ENCODE measurements at regions not wholly inside any gene's neighbourhood (a gene's known extent, or its start where the extent isn't known, plus 50 kb on each side); places are given as distances from the start of the nearest gene placed in this dataset.
"Not testable (repeated sequence)": the region's sequence is repeated elsewhere in the genome, so short reads cannot be mapped to it uniquely, and the experiment has no call there.

DNA sequence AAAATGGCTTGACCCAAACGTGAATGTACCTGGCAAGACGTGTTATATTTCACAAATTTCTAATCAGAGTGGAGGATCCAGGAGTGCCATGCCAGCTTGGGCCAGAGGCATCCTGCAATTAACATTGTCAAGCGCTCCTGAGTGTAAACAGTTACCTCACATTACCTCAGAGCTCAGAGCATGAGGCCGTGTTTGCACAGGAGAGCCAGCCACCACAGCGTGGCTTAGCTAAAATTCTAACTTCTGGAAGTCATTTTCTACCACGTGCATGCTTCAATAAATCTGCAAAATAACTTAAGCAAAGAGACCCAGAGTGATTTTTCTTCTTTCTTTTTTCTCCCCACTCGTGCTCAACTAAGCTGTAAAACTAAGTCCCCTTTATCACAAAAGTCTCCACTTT, 769.0 kb downstream of the KCNJ2 start:
- no peak for DNase-seq (ENCODE audit: low spot score)

GRCh38 chr17:70945386-70945785, 776.1 kb downstream of the KCNJ2 start:
- no peak for DNase-seq (ENCODE audit: low spot score)

GRCh38 chr17:70947215-70947614, 777.9 kb downstream of the KCNJ2 start:
- DNase-seq (ENCODE audit: low spot score): no peak

- no peak for DNase-seq (ENCODE audit: low spot score)
These were observed 778.6 kb downstream of the KCNJ2 start for GRCh38 chr17:70947636-70948565.

DNA sequence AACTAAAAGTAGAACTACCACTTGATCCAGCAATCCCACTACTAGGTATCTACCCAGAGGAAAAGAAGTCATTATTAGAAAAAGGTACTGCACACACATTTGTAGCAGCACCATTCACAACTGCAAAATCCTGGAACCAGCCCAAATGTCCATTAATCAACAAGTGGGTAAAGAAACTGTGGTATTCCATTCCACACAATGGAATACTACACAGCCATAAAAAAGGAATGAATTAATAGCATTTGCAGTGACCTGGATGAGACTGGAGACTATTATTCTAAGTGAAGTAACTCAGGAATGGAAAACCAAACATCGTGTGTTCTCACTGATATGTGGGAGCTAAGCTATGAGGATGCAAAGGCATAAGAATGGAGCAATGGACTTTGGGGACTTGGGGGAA, 783.8 kb downstream of the KCNJ2 start:
- not testable (repeated sequence) for DNase-seq (ENCODE audit: low spot score)

- no peak for DNase-seq (ENCODE audit: low spot score)
These were observed 786.1 kb downstream of the KCNJ2 start for GRCh38 chr17:70955441-70955840.

- DNase-seq (ENCODE audit: low spot score): no peak
These were observed 787.4 kb downstream of the KCNJ2 start for GRCh38 chr17:70956726-70957125.

DNA sequence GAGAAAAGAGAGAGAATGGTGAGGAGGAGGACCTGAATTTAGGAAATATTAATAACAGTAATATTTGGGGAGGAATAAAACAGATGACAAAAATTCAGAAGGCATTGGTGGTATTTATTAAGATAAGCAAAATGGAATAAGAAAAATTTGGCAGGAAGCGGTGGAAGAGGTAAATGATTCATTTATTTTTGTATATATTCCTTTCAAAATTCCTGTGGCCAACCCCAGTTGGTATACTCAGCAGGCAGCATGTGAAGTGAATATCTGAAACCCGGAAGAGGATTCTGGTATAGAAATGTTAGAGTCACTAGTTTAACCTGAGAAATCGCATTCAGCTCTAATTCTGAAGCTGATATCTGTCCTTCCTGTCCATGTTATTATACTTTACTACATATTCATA, 792.0 kb downstream of the KCNJ2 start:
- no peak for DNase-seq (ENCODE audit: low spot score)

GRCh38 chr17:70968302-70968701, 799.0 kb downstream of the KCNJ2 start:
- DNase-seq (ENCODE audit: low spot score): no peak

DNA sequence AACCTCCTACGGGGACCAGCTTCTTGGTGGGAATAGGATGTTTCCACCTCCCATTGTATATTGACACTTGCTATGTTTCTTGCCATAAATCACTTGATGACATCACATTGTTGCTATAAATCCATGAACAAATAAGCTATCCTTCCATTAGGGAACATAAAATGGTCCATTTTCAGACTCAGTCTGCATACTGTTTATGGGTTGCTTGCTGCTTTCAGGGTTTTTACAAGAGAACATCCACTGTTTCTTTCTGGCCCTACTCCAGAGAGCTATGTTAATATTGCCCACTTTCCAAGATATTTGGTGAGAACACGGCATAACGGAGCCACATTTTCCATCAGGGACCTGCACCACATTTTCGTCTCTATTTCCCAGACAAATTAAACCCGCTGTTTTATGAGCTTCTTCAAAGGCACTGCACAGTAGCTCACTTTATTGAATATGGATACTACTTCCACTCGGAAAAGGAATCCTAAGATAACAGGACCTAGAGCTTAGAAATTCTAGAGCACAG, 800.2 kb downstream of the KCNJ2 start:
- DNase-seq (ENCODE audit: low spot score): no peak

DNA sequence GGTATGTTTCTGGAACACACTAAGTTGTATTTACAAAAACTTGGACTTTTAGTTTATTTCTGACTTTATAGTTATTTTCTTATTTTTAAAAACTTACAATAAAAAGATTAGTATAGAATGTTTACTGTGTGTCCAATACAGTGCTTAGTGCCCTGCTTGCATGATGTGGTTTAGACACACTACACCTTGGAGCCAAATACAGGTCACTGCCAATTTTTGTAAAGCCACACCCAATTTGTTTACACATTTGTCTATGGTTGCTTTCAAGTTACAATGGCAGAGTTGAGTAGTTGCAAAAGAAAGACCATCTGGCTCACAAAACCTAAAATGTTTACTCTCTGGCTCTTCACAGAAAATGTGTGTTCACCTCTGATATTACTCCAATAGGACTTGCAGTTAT, 807.1 kb downstream of the KCNJ2 start:
- DNase-seq (ENCODE audit: low spot score): no peak

DNA sequence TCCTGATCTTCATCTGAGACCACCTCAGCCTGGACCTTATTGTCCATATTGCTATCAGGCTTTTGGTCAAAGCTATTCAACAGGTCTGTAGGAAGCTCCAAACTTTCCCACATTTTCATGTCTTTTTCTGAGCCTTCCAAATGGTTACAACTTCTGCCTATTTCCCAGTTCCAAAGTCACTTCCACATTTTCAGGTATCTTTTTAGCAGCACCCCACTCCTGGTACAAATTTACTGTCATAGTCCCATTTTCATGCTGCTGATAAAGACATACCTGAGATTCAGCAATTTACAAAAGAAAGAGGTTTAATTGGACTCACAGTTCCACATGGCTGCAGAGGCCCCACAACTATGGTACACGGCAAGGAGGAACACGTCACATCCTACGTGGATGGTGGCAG, 815.5 kb downstream of the KCNJ2 start:
- DNase-seq (ENCODE audit: low spot score): no peak

DNA sequence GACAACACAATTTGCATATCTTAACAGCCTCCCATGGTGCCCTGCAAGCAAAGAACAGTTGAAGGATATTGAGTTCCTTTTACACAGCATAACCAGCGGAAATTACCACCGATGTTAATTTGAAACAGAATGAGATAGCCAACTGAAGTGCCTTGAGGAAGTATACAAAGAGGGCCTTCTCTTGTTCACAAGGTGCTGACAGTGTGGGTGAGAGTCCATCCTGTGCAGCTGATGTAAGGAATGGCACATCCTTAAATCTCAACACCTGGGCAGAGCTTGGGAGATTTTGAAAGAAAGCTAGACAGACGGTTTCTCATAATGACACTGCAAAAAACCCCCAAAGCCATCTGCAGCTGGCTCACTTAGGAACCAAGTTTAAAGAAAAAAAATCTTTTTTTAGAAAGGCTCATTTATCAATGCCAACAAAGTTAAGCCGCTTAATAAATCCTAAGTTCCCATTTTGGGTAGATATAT, 818.6 kb downstream of the KCNJ2 start:
- DNase-seq (ENCODE audit: low spot score): no peak

DNA sequence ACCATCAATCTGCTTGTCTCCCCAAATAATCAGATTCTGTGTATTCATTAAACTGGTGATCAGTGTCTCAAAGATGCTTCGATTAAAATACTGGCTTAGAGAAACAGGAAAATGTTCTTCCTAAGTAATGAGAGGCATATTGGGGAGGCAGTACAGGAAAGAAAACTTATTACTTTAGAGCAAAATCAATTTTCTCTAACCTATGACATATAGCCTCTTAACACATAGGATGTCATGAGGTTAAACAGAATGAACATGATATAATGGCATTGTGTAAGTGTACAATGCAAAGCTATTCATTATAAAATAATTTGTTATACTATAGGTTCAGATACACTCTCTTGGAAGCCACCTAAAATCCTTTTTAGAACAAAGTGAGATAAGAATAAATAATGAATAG, 819.3 kb downstream of the KCNJ2 start:
- no peak for DNase-seq (ENCODE audit: low spot score)

DNA sequence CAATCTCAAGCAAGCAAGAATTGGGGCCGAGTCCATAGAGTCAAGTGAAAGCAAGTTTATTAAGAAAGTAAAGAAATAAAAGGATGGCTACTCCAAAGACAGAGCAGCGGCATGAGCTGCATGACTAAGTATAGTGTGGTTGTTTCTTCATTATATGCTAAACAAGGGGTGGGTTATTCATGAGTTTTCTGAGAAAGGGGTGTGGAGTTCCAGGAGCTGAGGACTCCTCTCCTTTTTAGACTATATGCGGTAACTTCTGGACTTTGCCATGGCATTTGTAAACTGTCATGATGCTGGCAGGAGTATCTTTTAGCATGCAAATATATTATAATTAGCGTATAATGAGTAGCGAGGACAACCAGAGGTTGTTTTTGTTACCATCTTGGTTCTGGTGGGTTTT, 819.9 kb downstream of the KCNJ2 start:
- no peak for DNase-seq (ENCODE audit: low spot score)

GRCh38 chr17:70994194-70994593, 824.9 kb downstream of the KCNJ2 start:
- no peak for DNase-seq (ENCODE audit: low spot score)

- DNase-seq (ENCODE audit: low spot score): no peak
These were observed 826.7 kb downstream of the KCNJ2 start for GRCh38 chr17:70995997-70996396.

GRCh38 chr17:71003736-71004135, 834.4 kb downstream of the KCNJ2 start:
- DNase-seq (ENCODE audit: low spot score): no peak

DNA sequence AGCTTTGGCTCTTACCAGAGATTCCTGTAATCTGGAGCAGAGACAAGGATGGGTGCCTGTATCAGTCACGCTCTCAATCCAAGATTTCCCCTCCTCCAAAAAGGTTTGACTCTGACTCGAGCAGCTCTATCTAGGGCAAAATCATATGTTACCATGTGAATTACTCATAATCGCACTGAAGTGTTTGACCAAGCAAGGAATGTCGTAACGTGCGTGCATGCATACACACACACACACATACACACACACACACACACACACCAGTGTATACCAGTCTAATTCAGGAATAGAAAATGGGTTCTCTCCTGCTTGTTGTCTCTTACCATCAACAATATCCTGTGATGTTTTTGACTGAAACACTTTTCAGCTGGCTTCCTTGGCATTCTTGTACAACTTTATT, 835.1 kb downstream of the KCNJ2 start:
- DNase-seq (ENCODE audit: low spot score): no peak

DNA sequence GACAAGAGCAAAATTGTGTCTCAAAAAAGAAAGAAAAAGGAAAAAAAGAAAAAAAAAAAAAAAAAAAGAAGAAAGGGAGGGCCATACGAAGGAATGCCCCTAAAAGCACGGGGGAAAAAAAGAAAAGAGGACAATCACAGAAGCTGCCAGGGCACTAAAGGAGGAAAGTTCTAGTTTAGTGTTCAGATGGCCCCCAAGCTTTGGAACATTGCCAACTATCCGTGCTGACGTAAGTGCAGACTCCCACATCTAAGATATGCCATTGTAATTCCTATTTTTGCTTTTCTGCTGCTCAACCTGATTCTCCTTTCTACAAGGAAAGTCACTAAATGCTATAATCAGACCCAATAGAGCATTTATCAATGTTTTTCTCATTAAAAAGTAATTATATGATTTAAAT, 842.1 kb downstream of the KCNJ2 start:
- DNase-seq (ENCODE audit: low spot score): no peak

GRCh38 chr17:71019699-71020098, 850.4 kb downstream of the KCNJ2 start:
- DNase-seq (ENCODE audit: low spot score): no peak

GRCh38 chr17:71022758-71023157, 853.4 kb downstream of the KCNJ2 start:
- no peak for DNase-seq (ENCODE audit: low spot score)

GRCh38 chr17:71023249-71024030, 854.1 kb downstream of the KCNJ2 start:
- no peak for DNase-seq (ENCODE audit: low spot score)

Data from hematopoietic multipotent progenitor cell treated with erythropoietin and hydrocortisone succinate and interleukin-3 and kit ligand, for 15 days (in vitro differentiated cells).